Ovary (tissue), 7 donors: ENCODE measurements at regions not wholly inside any gene's neighbourhood (a gene's known extent, or its start where the extent isn't known, plus 50 kb on each side); places are given as distances from the start of the nearest gene placed in this dataset.

ENCODE experiments used
- DNase-seq, 5 donors: peaks; one replicate each; pipeline ENCODE4 v3.0.0-alpha.2; 2019 to 2020
- H3K27ac ChIP-seq, 2 donors: fragments of 200-600 bp; one replicate each; pipeline versions ENCODE4 v1.5.1 to v1.8.0; 2019 to 2022
- H3K27me3 ChIP-seq: fragments of 200-600 bp; one replicate; pipeline ENCODE4 v1.8.0; 2022
- H3K36me3 ChIP-seq: fragments of 200-600 bp; sonication (generic); one replicate; pipeline ENCODE4 v1.5.1; 2019
- H3K4me1 ChIP-seq: one replicate; pipeline ENCODE4 v1.8.1; 2013; ENCODE audit warnings: mild to moderate bottlenecking, moderate library complexity; ENCODE audit not compliant: insufficient read depth
- H3K4me3 ChIP-seq: fragments of 200-600 bp; sonication (generic); one replicate; pipeline ENCODE4 v1.5.1; 2017
- H3K9me3 ChIP-seq, 2 donors: fragments of 200-600 bp in 1 of 2; sonication (generic) in 1 of 2; one replicate each; pipeline versions ENCODE4 v1.5.1 to v1.8.1; 2013 to 2019; ENCODE audit warnings: mild to moderate bottlenecking in 1 of 2, moderate library complexity in 1 of 2
- CTCF ChIP-seq, 3 donors: fragments of 450-650 bp in 2 of 3; fragments of 200-600 bp in 1 of 3; IDR thresholded peaks; one replicate each; pipeline versions ENCODE4 v1.5.1 to v1.8.0; 2016 to 2022; ENCODE audit warnings: antibody characterized with exemption in 3 of 3, mild to moderate bottlenecking in 1 of 3
- EP300 ChIP-seq: sonication (generic); formaldehyde crosslinking; IDR thresholded peaks from one replicate; pipeline ENCODE4 v1.6.1; 2017; ENCODE audit warnings: antibody characterized with exemption
- POLR2A ChIP-seq: fragments of 450-650 bp; IDR thresholded peaks from one replicate; pipeline ENCODE4 v1.6.1; 2017; ENCODE audit warnings: antibody characterized with exemption, mild to moderate bottlenecking, moderate library complexity
- WGBS, 3 donors: extraction: QIAGEN DNeasy Blood & Tissue Kit in 1 of 3; methylation state at CpG; one replicate each; pipeline versions ENCODE4 v1.1.5 to v1.1.7; 2013 to 2017; 5-methylcytosine and 5-hydroxymethylcytosine counted together
- intact Hi-C, 4 donors: fragments of 100-400 bp; cut with DNase I; formaldehyde crosslinking; loops; one replicate each; pipeline versions ENCODE4 v1.11.0 to v1.15.1; 2022 to 2023
- donor health status: DM: no; HTN: no; CAD: no; lungs with moderate emphysema.
- donor health status: DM: no; HTN: no; CAD: no.
- donor health status: Bipolar disorder and iron deficiency.
- donor health status: DM: no; HTN: no; CAD: no.
- donor health status: DM: yes; HTN: yes; CAD: no.

DNA sequence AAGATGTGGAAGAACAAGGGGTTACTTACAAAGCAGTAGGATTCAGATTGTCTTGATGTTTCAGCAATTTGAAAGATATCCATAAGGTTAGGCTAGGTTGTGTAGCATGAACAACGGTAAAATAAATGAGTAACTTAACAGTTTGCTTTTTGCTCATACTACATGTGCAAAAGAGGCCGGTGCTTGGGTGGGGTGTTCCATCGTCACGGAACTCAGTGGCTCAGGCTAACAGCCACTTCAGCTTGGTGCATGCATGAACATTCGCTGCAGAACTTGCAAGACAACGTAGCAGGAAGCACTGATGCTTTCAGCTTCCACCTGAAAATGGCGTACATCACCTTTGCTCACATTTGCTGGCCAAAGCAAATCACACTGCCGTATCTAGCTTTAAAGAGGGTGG is 407.3 kb upstream of the CDH20 start:
- H3K9me3 ChIP-seq = no peaks in the 10 kb centered on the region
- no peaks in the 10 kb centered on the region for H3K4me1 ChIP-seq
- WGBS, 3 donors = 87 to 96% (median 95%) methylated on average over 8 of the region's 8 CpGs
- H3K27me3 ChIP-seq = no peaks in the 10 kb centered on the region
- no peak overlapping the region for H3K4me3 ChIP-seq
- no peak for DNase-seq
- no peak overlapping the region for H3K27ac ChIP-seq
- TF ChIP-seq EP300 (no peak), POLR2A (no peak), CTCF (IDR thresholded peaks at IDR 0.05) (no peak)
- intact Hi-C loops = no loop called here
- no peaks in the 10 kb centered on the region for H3K36me3 ChIP-seq

GRCh38 chr18:60929966-60930365 is 403.3 kb upstream of the CDH20 start:
- no peaks in the 10 kb centered on the region for H3K9me3 ChIP-seq
- H3K27ac ChIP-seq = no peak overlapping the region
- no peaks in the 10 kb centered on the region for H3K36me3 ChIP-seq
- no peaks in the 10 kb centered on the region for H3K4me1 ChIP-seq
- intact Hi-C loops = no loop called here
- H3K4me3 ChIP-seq = no peak overlapping the region
- WGBS, 3 donors = 89 to 98% (median 93%) methylated on average over 3 of the region's 3 CpGs
- no peak for DNase-seq
- no peaks in the 10 kb centered on the region for H3K27me3 ChIP-seq
- TF ChIP-seq CTCF (IDR thresholded peaks at IDR 0.05) = no peak
- TF ChIP-seq POLR2A = no peak
- TF ChIP-seq EP300 = no peak

DNA sequence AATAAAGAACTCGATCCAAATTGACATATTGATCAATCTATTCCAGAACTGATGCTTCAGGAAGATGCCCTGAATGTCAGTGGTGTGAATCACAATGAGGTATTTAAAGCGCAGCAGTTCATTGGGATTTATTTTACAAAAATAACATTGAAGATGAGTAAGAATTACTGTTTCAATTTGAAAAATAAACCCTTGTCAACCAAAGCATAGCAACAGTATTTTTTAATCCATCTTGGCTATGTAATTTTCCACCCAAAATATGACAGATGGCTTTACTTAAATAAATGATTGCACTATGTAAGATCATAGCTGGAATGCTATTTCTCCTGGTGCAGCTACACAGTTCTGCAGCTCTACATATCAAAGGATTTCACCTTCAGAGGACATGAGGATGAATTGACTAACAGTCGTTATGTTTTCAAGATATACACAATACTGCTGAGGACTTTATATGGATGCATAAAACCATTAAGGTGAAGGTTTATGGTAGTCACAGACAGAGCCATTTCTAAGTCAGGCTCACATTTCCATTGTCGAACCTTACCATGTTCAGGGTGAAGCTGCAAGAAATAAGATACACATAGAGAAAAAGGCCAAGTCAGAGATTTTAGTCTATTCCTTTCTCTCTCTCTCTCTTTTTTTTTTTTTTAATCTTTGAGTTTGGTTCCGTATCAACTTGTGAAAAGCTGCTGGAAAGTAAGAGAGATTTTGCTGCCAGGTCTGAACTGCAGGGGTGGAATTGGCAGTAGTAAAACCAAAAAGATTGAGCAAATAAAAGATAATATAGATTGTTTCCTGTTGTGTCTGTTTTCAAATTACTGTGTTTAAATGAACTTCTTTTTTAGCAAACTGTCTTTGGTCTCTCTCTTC is 398.0 kb upstream of the CDH20 start:
- Histone ChIP-seq H3K9me3 (no peaks in the 10 kb centered on the region), H3K4me3 (no peak overlapping the region), H3K4me1 (no peaks in the 10 kb centered on the region), H3K27ac (no peak overlapping the region), H3K27me3 (no peaks in the 10 kb centered on the region), H3K36me3 (no peaks in the 10 kb centered on the region)
- 57 to 63% (median 62%) methylated on average over 5 of the region's 5 CpGs for WGBS, 3 donors
- DNase-seq = no peak
- TF ChIP-seq EP300 = no peak
- no peak for TF ChIP-seq POLR2A
- no peak for TF ChIP-seq CTCF (IDR thresholded peaks at IDR 0.05)
- intact Hi-C loops = no loop called here

DNA sequence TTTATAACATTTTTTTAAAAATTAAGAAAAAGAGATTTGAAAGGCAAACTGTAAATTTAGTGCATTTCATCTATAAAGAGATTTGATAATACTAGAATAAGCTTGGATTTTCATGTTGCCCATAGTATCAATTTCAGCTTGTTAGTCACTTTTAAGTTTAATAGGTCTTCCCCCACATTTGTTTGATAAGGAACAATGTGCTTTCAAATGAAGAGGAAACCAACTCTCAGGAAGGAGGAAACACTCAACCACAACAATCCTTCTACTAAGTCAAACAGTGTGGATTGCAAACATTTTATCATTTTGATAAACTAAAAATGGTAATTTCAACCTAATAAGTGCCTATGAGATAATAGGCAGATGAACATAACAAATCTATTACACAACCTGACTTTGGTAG is 397.1 kb upstream of the CDH20 start:
- Histone ChIP-seq H3K4me1 (no peaks in the 10 kb centered on the region), H3K4me3 (no peak overlapping the region), H3K9me3 (no peaks in the 10 kb centered on the region), H3K27me3 (no peaks in the 10 kb centered on the region), H3K27ac (no peak overlapping the region), H3K36me3 (no peaks in the 10 kb centered on the region)
- no peak for DNase-seq
- intact Hi-C loops = no loop called here
- TF ChIP-seq CTCF (IDR thresholded peaks at IDR 0.05) (no peak), EP300 (no peak), POLR2A (no peak)
